Lower leg skin (tissue), 3 donors: ENCODE measurements at regions not wholly inside any gene's neighbourhood (a gene's known extent, or its start where the extent isn't known, plus 50 kb on each side); places are given as distances from the start of the nearest gene placed in this dataset.
"Not testable (repeated sequence)": the region's sequence is repeated elsewhere in the genome, so short reads cannot be mapped to it uniquely, and the experiment has no call there.

Experiments used
- POLR2A ChIP-seq, 2 donors: fragments of 450-650 bp; IDR thresholded peaks; one replicate each; pipeline ENCODE4 v1.6.1; 2016 to 2017; ENCODE audit warnings: antibody characterized with exemption in 2 of 2, mild to moderate bottlenecking in 1 of 2, moderate library complexity in 1 of 2
- TF ChIP-seq, protein P1 (sequence below), 3 donors: fragments of 450-650 bp; IDR thresholded peaks; one replicate each; pipeline ENCODE4 v1.5.1; 2016; ENCODE audit warnings: antibody characterized with exemption in 3 of 3, mild to moderate bottlenecking in 3 of 3, moderate library complexity in 2 of 3

DNA sequence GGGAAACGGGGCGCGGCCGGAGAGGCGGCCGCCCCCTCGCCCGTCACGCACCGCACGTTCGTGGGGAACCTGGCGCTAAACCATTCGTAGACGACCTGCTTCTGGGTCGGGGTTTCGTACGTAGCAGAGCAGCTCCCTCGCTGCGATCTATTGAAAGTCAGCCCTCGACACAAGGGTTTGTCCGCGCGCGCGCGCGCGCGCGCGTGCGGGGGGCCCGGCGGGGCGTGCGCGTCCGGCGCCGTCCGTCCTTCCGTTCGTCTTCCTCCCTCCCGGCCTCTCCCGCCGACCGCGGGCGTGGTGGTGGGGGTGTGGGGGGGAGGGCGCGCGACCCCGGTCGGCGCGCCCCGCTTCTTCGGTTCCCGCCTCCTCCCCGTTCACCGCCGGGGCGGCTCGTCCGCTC lies 2119.6 kb upstream of the TPTE start:
- TF ChIP-seq, protein P1, sequence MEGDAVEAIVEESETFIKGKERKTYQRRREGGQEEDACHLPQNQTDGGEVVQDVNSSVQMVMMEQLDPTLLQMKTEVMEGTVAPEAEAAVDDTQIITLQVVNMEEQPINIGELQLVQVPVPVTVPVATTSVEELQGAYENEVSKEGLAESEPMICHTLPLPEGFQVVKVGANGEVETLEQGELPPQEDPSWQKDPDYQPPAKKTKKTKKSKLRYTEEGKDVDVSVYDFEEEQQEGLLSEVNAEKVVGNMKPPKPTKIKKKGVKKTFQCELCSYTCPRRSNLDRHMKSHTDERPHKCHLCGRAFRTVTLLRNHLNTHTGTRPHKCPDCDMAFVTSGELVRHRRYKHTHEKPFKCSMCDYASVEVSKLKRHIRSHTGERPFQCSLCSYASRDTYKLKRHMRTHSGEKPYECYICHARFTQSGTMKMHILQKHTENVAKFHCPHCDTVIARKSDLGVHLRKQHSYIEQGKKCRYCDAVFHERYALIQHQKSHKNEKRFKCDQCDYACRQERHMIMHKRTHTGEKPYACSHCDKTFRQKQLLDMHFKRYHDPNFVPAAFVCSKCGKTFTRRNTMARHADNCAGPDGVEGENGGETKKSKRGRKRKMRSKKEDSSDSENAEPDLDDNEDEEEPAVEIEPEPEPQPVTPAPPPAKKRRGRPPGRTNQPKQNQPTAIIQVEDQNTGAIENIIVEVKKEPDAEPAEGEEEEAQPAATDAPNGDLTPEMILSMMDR (IDR thresholded peaks at IDR 0.05): not testable (repeated sequence)
- not testable (repeated sequence) for TF ChIP-seq POLR2A (IDR thresholded peaks at IDR 0.05)
